HG03060 (cell line): ENCODE measurements at regions not wholly inside any gene's neighbourhood (a gene's known extent, or its start where the extent isn't known, plus 50 kb on each side); places are given as distances from the start of the nearest gene placed in this dataset.

Source experiments
- ATAC-seq: cut with Tn5 transposase; IDR thresholded peaks from one replicate; pipeline ENCODE4 v1.9.1; 2021; ENCODE audit warnings: low read depth, moderate number of reproducible peaks; ENCODE audit not compliant: unreplicated experiment

- no peak for ATAC-seq
These were observed 460.1 kb upstream of the TLE4 start for GRCh38 chr9:79111653-79112052.

GRCh38 chr9:79115176-79115575, 456.6 kb upstream of the TLE4 start:
- ATAC-seq, result no peak

DNA sequence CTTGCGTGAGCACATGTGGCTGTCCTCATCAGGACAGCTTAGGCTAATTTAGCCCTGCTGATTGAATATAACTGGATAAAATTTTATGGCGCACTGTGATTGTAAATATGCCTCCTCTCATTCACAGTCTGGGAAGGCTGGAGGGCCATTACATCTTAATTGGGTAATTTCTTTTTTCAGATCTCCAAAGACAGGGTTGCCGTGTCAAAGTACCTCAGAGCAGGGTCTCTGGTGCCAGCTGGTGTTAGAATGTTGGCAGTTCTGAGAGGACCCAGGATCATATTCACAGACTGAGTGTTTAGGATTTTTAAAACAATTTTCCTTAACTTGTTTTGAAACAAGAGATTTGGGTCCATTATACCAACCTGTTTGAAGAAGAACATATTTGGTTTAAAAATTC, 455.7 kb upstream of the TLE4 start:
- ATAC-seq, result no peak

- no peak for ATAC-seq
These were observed 455.1 kb upstream of the TLE4 start for GRCh38 chr9:79116709-79117108.

DNA sequence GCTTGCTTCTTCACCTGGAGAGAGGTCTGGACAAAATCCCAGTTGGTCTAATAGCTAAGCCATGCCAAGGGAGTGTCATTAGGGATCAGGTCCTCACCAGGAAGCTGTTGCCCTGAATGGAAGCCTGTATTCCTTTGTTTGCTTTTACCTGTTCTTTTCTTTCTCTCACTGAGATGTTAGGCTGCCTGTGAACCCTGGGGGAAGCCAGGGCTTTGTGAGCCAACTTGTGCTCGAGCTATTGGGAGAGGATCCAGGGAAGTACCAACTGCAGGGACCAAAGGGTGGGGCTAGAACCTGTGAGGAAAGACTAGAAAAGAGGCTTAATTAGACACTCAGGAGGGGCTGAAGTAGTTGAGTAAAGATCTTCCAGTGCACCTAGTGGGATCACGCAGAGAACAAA, 451.2 kb upstream of the TLE4 start:
- no peak for ATAC-seq

DNA sequence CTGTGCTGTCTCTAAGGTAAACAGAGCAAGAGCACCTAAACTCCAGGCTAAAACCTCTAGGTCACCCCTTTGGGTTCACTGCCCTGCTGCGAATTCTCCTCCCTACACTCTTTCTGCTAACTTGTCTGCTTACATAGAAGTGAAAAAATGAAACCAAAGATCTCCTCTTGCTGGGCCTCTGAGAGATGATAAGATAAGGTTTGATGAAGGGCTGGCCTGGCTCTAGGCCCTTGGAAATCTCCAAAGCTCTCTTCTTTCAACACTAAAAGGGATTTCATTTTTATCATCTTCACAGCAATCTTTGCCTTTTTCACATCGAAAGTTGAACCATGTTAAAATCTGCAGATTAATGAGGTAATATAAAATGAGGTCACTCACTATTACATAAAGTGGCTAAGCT, 450.8 kb upstream of the TLE4 start:
- ATAC-seq, result no peak

DNA sequence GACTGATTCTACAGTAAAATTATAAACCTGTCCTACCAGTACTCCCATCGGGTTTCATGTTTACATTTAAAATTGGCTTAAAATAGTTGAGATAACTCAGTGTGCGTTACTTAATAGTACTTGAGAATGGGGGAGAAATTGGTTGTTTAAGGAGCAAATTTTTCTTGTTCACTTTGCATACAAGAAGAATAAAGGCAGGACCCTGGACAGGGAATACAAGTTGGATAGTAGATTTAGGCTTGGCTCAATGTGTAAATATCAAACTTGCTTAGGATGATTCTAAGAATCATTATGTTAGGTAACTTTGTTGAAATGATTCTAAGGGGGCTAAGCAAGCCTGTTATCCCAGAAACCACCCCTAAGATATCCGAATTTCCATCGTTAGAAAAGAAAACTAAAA, 448.4 kb upstream of the TLE4 start:
- no peak for ATAC-seq

- ATAC-seq, result no peak
These were observed 444.1 kb upstream of the TLE4 start for GRCh38 chr9:79127661-79128060.

GRCh38 chr9:79129865-79130480, 441.8 kb upstream of the TLE4 start:
- no peak for ATAC-seq

GRCh38 chr9:79131246-79131774, 440.5 kb upstream of the TLE4 start:
- no peak for ATAC-seq

DNA sequence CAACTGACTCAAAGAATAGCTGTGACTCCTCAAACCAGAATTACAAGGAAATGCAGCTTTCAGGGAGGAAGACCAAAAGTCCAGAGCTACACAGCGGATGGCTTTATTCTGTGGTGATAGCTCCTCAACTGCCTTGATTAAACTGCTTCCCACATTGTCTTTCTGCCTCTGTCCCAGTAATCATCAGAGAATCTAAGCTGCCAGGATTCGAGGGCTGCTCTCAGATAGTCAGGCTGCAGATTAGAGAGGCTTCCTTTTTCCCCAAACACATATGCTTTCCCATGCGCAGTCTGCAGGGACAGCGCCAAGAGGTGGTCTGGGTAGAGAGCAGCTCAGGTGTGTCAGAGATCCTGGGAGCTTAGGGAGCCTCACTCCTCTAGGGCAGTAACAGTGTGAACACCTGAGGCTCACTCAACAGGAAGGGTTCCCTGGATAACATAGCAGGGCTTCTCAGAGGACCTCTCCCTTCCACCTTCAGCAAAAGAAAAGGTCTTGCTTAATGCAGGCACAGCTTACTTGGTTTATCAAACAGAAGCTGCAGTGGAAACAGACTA, 439.9 kb upstream of the TLE4 start:
- ATAC-seq, result no peak

DNA sequence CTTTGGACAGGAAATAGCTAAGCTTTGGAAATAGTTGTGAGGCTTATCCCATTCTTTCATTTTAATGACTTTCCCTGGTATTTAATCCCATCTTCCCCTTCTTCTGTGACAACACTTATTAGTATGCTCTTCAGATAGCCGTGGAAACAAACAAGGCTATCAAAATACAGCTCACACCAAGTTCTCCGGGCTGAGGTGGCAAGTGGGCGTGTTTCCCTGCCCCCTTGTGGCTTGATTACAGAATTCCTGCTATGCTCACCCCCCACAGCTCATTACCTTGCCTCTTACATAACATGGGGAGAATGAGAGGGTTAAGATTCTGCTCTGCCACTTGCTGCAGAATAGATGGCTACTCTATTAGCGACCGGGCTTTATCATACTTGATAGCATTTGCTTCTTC, 437.1 kb upstream of the TLE4 start:
- ATAC-seq, result no peak

DNA sequence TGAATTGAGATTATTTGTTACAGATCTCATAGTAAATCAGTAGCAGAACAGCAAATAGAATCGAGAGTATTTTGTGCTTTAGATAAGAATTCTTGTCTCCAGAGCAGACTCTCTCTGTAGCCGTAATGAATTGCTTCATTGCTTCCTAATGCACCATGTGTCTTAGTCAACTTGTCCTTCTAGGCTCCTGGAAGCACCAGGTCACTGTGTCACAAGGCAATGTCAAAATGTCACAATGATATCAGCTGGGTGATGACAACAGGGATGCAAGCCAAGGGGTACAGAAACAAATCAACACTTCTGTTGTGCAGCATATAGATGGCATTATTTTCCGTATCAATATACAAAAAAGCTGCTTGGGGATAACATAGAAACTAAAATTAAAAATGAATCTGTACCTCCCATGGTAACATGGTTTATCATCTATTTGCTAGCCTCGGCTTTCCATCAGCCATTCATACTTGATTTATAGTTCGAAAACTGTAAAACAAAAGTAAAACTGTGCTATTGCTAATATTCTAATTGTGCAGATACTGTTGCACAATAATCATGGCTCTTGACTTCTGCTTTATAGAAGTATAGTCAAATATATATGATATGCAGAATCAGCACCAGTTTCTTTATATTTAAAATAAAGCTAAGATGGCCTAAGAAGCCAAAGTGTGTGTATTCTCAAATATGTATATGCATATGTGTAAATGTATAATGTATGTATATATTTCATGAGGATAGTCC, 435.9 kb upstream of the TLE4 start:
- ATAC-seq, result no peak

DNA sequence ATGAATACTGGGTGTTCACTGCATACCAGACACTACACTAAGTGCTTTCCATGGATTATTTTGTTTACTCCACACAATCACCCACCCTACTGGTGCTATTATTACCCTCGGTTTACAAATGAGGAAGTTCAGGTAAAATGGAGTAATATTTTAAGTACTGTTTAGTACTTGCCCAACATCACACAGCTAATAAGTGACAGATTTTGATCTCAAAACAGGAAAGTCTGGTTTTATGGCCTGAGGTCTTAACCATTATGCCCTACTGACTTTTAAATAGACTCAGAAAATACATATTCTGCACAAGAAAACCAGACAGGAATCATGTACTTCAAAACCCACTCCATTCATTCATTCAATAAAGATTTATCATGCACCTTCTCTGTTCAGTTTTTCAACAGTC, 431.0 kb upstream of the TLE4 start:
- no peak for ATAC-seq

- no peak for ATAC-seq
These were observed 428.6 kb upstream of the TLE4 start for GRCh38 chr9:79143211-79143610.

DNA sequence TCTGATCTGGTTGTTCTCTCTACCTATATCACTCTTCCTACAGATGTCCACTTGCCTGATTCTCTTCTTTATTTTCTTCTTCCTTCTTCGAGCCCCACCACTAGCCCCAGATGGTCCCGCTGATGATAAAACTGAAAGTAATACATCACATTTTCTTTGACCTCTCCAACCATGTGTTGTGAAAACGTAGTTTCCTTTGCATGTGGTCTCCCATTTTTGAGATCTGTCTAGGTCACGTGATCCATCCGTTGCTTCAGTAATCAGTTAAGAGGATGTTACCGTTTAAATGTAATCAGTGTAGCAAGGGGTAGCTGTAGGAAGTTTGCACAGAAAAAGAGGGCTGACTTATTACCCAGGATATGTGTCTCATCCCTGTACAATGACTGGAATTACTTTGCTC, 426.3 kb upstream of the TLE4 start:
- no peak for ATAC-seq

DNA sequence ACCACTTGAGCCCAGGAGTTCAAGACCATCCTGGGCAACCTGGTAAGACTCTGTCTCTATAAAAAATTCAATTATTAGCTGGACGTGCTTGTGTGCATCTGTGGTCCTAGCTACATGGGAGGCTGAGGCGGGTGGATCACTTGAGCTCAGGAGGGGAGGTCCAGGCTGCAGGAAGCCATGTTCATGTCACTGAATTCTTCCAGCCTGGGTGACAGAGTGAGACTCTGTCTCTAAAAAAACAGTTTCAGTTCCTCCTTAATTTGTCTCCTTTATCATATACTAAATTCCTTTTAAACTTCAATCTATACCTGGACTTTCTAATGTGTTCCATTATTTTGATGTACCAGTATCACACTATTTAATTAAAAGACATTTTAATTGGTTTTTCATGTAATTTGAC, 422.2 kb upstream of the TLE4 start:
- ATAC-seq, result no peak

- no peak for ATAC-seq
These were observed 420.0 kb upstream of the TLE4 start for GRCh38 chr9:79151791-79152190.

- ATAC-seq, result no peak
These were observed 419.5 kb upstream of the TLE4 start for GRCh38 chr9:79152306-79152705.

- ATAC-seq, result no peak
These were observed 417.0 kb upstream of the TLE4 start for GRCh38 chr9:79154806-79155205.

DNA sequence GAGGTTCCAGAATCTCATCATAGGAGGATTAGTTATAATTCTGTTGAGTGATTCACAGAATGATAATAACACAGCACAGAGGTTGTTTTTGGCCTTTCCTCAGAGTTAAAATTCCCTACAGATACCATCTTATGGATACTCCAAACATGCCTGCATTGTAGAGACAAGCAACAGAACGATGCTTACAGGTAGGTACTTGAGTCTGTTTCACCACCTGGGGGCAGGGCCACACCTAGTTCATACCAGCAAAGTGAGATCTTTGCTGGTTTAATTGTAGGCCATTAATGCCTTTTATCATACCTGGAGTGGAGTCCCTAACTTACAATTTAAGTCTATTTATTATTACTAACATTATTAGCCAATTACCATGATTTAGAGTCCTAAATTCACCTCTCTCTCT, 416.5 kb upstream of the TLE4 start:
- ATAC-seq, result no peak

- ATAC-seq, result no peak
These were observed 408.2 kb upstream of the TLE4 start for GRCh38 chr9:79163544-79163943.
